SK-N-SH treated with all-trans-retinoic acid at 6 μM for 48 hours (cell line): ENCODE measurements at regions not wholly inside any gene's neighbourhood (a gene's known extent, or its start where the extent isn't known, plus 50 kb on each side); places are given as distances from the start of the nearest gene placed in this dataset.

ENCODE experiments used
- CSDC2 ChIP-seq: fragments of 250-450 bp; sonication (Bioruptor Pico); IDR thresholded peaks from 2 replicates; pipeline ENCODE4 v1.5.0; 2020; ENCODE audit warnings: mild to moderate bottlenecking, moderate library complexity
- OSR1 ChIP-seq: fragments of 250-450 bp; sonication (Bioruptor Pico); IDR thresholded peaks from 2 replicates; pipeline ENCODE4 v1.8.0; 2022; ENCODE audit warnings: moderate library complexity, mild to moderate bottlenecking, inconsistent platforms
- ZC3H10 ChIP-seq: fragments of 250-450 bp; sonication (Bioruptor Pico); IDR thresholded peaks from 2 replicates; pipeline ENCODE4 v1.5.1; 2021; ENCODE audit warnings: mild to moderate bottlenecking, moderate library complexity
- ZFP3 ChIP-seq: fragments of 250-450 bp; sonication (Bioruptor Pico); IDR thresholded peaks from 2 replicates; pipeline ENCODE4 v1.5.0; 2020; ENCODE audit warnings: mild to moderate bottlenecking, moderate library complexity
- ZFP30 ChIP-seq: fragments of 450-650 bp; formaldehyde crosslinking; IDR thresholded peaks from 2 replicates; pipeline ENCODE4 v1.5.0; 2022; ENCODE audit warnings: mild to moderate bottlenecking, moderate library complexity

DNA sequence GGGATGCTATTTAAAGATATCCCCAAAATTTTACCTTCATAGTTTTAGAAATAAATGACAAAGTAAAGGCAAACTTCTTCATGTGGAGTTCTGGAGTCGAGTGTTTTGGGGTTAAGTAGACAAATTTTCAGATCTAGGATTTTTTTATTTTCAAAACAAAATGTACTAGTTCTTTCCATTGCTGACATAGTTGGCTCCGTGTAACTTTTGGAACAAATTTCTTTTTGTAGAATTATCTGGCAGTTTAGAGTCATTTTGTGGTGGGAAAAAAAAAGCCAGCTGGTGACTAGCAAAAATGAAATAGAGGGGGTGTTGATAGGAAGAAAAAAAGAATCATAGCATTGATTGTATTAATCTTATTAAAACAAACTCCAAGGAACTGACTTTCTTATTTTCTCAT lies 131.6 kb upstream of the TCF21 start:
- TF ChIP-seq OSR1 (no peak), ZFP3 (CRISPR knock-in tag) (no peak), ZC3H10 (CRISPR knock-in tag) (no peak), ZFP30 (CRISPR knock-in tag) (no peak), CSDC2 (CRISPR knock-in tag) (no peak)
